HepG2 (cell line): ENCODE measurements at regions not wholly inside any gene's neighbourhood (a gene's known extent, or its start where the extent isn't known, plus 50 kb on each side); places are given as distances from the start of the nearest gene placed in this dataset.

Experiments used
- ATAC-seq: fragments of 200-7000 bp; cut with Tn5 transposase; 3 replicates; pipeline ENCODE4 v1.9.1; 2020; ENCODE audit warnings: mild to moderate bottlenecking, moderate library complexity
- BruUV-seq: library from RNA; stranded (reverse); fragments of 400-500 nt; replicated peaks from 2 replicates; lab custom pipeline; 2021; lab: Mats Ljungman, UMichigan
- CTCF ChIA-PET: fragments of 300-600 bp; formaldehyde crosslinking; extraction: SDS; loops from one replicate; lab custom pipeline; 2021; ENCODE audit warnings: low total read pairs, inconsistent platforms, low intra/inter-chr PET ratio; lab: Yijun Ruan, JAX
- POLR2A ChIA-PET: fragments of 350-600 bp; sonication (Branson Sonifier 250); formaldehyde crosslinking; loops from one replicate; lab custom pipeline; 2020; ENCODE audit warnings: antibody characterized with exemption, inconsistent platforms; lab: Yijun Ruan, JAX
- DNase-seq: peaks from one replicate; pipeline ENCODE4 v3.0.0-alpha.2; 2015; ENCODE audit warnings: low spot score
- FAIRE-seq: peaks from 3 replicates; lab custom pipeline; 2011; peaks lifted over from hg19 to GRCh38; lab: Jason Lieb, UNC
- H2AFZ ChIP-seq: one replicate; pipeline ENCODE4 v1.6.1; 2011; ENCODE audit warnings: low read length, inconsistent platforms
- H3K27ac ChIP-seq: fragments of 300-600 bp; 3 replicates; pipeline ENCODE4 v1.8.0; 2011; ENCODE audit warnings: mixed run types, mild to moderate bottlenecking, mixed read lengths, low read length, inconsistent platforms; ENCODE audit not compliant: insufficient read depth; ENCODE audit errors: extremely low read length
- H3K27me3 ChIP-seq, 2 experiments: fragments of 200-600 bp in 1 of 2; 2 replicates in 1 of 2; 3 replicates in 1 of 2; pipeline versions ENCODE4 v1.6.0 to v1.8.0; 2011; ENCODE audit warnings: low read length in 2 of 2, mild to moderate bottlenecking in 2 of 2, moderate library complexity in 2 of 2, inconsistent platforms in 1 of 2; ENCODE audit not compliant: insufficient read depth in 2 of 2, control insufficient read depth in 1 of 2
- H3K36me3 ChIP-seq, 2 experiments: fragments of 200-600 bp in 1 of 2; replicated peaks in 1 of 2; 2 replicates in 1 of 2; 3 replicates in 1 of 2; pipeline versions ENCODE4 v1.5.1 to v1.8.0; 2011; ENCODE audit warnings: low read length in 2 of 2, inconsistent platforms in 1 of 2; ENCODE audit not compliant: insufficient read depth in 2 of 2, control insufficient read depth in 1 of 2
- H3K4me1 ChIP-seq: 2 replicates; pipeline ENCODE4 v1.5.1; 2012; ENCODE audit warnings: low read length, inconsistent platforms; ENCODE audit not compliant: insufficient read depth
- H3K4me2 ChIP-seq: 2 replicates; pipeline ENCODE4 v1.6.0; 2011; ENCODE audit warnings: low read depth, low read length, inconsistent platforms
- H3K4me3 ChIP-seq, 3 experiments: fragments of 200-600 bp in 1 of 3; sonication (generic), shearing (Covaris generic) in 1 of 3; replicated peaks in 1 of 3; 2 replicates each; pipeline ENCODE4 v1.5.1; 2011 to 2016; ENCODE audit warnings: low read length in 3 of 3, inconsistent platforms in 2 of 3, low read depth in 2 of 3, mild to moderate bottlenecking in 2 of 3, control low read depth in 1 of 3, mixed read lengths in 1 of 3; ENCODE audit not compliant: insufficient read depth in 1 of 3
- H3K79me2 ChIP-seq: one replicate; pipeline ENCODE4 v1.6.1; 2011; ENCODE audit warnings: low read length, inconsistent platforms; ENCODE audit not compliant: insufficient read depth
- H3K9ac ChIP-seq: 2 replicates; pipeline ENCODE4 v1.6.0; 2011; ENCODE audit warnings: mild to moderate bottlenecking, low read depth, low read length, inconsistent platforms; ENCODE audit not compliant: insufficient read depth
- H3K9me3 ChIP-seq: 2 replicates; pipeline ENCODE4 v1.5.1; 2012; ENCODE audit warnings: mild to moderate bottlenecking, low read length
- H4K20me1 ChIP-seq: 2 replicates; pipeline ENCODE4 v1.6.0; 2011; ENCODE audit warnings: inconsistent platforms, mild to moderate bottlenecking, low read length, moderate library complexity; ENCODE audit not compliant: insufficient read depth
- CC2D1A ChIP-seq: sonication (generic); formaldehyde crosslinking; IDR thresholded peaks from 2 replicates; pipeline ENCODE4 v1.8.1; 2023; ENCODE audit warnings: mild to moderate bottlenecking, missing genetic modification reagents
- GMEB2 ChIP-seq: IDR thresholded peaks from 2 replicates; pipeline ENCODE4 v1.6.1; 2016; ENCODE audit warnings: missing biosample characterization, missing genetic modification reagents, low read depth
- GPN1 ChIP-seq: sonication (generic); formaldehyde crosslinking; IDR thresholded peaks from 2 replicates; pipeline ENCODE4 v1.5.1; 2020; ENCODE audit warnings: missing genetic modification reagents, borderline replicate concordance
- GRHL1 ChIP-seq: sonication (generic); formaldehyde crosslinking; conservative IDR thresholded peaks from 2 replicates; pipeline ENCODE4 v1.8.0; 2022; ENCODE audit warnings: missing genetic modification reagents
- KAT8 ChIP-seq: IDR thresholded peaks from 2 replicates; pipeline ENCODE4 v1.6.1; 2016; ENCODE audit warnings: missing genetic modification reagents, missing compliant biosample characterization
- MXD3 ChIP-seq: IDR thresholded peaks from 2 replicates; pipeline ENCODE4 v1.6.1; 2016; ENCODE audit warnings: mild to moderate bottlenecking, missing biosample characterization, missing genetic modification reagents
- ZNF263 ChIP-seq: sonication (generic); formaldehyde crosslinking; IDR thresholded peaks from 2 replicates; pipeline ENCODE4 v1.4.0; 2020; ENCODE audit warnings: missing genetic modification reagents
- ZNF564 ChIP-seq: sonication (generic); formaldehyde crosslinking; IDR thresholded peaks from 2 replicates; pipeline ENCODE4 v1.8.1; 2023; ENCODE audit warnings: mild to moderate bottlenecking, missing genetic modification reagents
- ZNF703 ChIP-seq: sonication (generic); formaldehyde crosslinking; IDR thresholded peaks from 2 replicates; pipeline ENCODE4 v1.5.1; 2020; ENCODE audit warnings: missing genetic modification reagents, mild to moderate bottlenecking, moderate library complexity, borderline replicate concordance
- WGBS: methylation state at CpG from one replicate; pipeline ENCODE4 v1.1.6; 2017; ENCODE audit warnings: low lambda C conversion rate; 5-methylcytosine and 5-hydroxymethylcytosine counted together
- in situ Hi-C: cut with HindIII; loops from 2 replicates; pipeline ENCODE4 v1.10.0; 2017; ENCODE audit warnings: low pct_unique_long_range_greater_than_20kb; ENCODE audit not compliant: extremely low pct_ligation_motif_present
- intact Hi-C: fragments of 100-400 bp; cut with micrococcal nuclease; formaldehyde crosslinking; loops from one replicate; pipeline ENCODE4 v1.10.0; 2022; ENCODE audit not compliant: unreplicated experiment

- CTCF ChIA-PET, result no interaction called here
- in situ Hi-C loops, result no loop called here
- H3K4me1 ChIP-seq, result no peaks in the 10 kb centered on the region
- POLR2A ChIA-PET, result no interaction called here
- TF ChIP-seq CC2D1A, result no peak
- no peak for TF ChIP-seq ZNF564
- TF ChIP-seq ZNF263 (CRISPR knock-in tag), result no peak
- TF ChIP-seq ZNF703, result no peak
- TF ChIP-seq GPN1 (CRISPR knock-in tag), result no peak
- TF ChIP-seq MXD3 (CRISPR knock-in tag), result no peak
- TF ChIP-seq GMEB2, result no peak
- no peak for TF ChIP-seq KAT8
- TF ChIP-seq GRHL1 (CRISPR knock-in tag), result no peak
- no peaks in the 10 kb centered on the region for H3K79me2 ChIP-seq
- no peak overlapping the region for H2AFZ ChIP-seq
- H3K36me3 ChIP-seq, result no peaks in the 10 kb centered on the region
- intact Hi-C loops, result no loop called here
- no peak overlapping the region for H3K27ac ChIP-seq
- H4K20me1 ChIP-seq, result no peaks in the 10 kb centered on the region
- H3K9ac ChIP-seq, result no peak overlapping the region
- H3K4me3 ChIP-seq, result no peak overlapping the region
- no peak for ATAC-seq
- FAIRE-seq, result no peak
- no peak for DNase-seq
- H3K27me3 ChIP-seq, result no peaks in the 10 kb centered on the region; a peak in 1 of 5 replicates
- H3K4me2 ChIP-seq, result no peak overlapping the region
- BruUV-seq, result no TSS peak
- H3K9me3 ChIP-seq, result no peaks in the 10 kb centered on the region
- WGBS, result 1% methylated on average over 2 of the region's 2 CpGs
Observed at GRCh38 chr18:2146754-2147153, 424.6 kb downstream of the METTL4 start.
